ENCODE measurements at regions not wholly inside any gene's neighbourhood (a gene's known extent, or its start where the extent isn't known, plus 50 kb on each side); places are given as distances from the start of the nearest gene placed in this dataset.
"Not testable (repeated sequence)": the region's sequence is repeated elsewhere in the genome, so short reads cannot be mapped to it uniquely, and the experiment has no call there.

DNA sequence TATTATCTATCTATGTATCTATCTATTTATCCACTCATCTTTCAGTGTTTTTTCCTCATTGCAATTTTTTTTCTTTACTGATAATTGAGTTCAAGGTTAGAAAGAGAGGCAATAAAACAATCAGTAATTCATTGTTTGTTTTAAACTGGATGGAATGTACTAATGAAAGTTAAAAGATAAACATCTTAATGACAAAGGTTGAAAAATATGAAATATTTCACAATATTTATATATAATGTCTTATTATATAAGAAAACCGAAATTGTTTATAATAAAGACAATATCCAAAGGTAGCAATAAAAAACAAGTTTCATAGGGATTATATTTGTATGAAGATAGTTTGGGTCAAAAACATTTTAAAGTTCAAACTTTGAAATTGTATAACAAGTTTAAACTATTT lies 1015.5 kb upstream of the MIR17HG start:
- Histone ChIP-seq H4K12ac (ENCODE audit: low read depth, low read length) (no peak overlapping the region), H3K14ac (ENCODE audit: low read length) (no peak overlapping the region), H3K27me3 (ENCODE audit: insufficient read depth, low read length) (no peaks in the 10 kb centered on the region), H2BK5ac (ENCODE audit: low read depth, low read length, poor library complexity) (no peak overlapping the region), H3K23ac (ENCODE audit: low read length) (no peak overlapping the region), H2BK120ac (ENCODE audit: insufficient read depth, low read length, poor library complexity) (no peak overlapping the region), H2AK5ac (ENCODE audit: low read length) (no peak overlapping the region), H3K4ac (ENCODE audit: low read depth, low read length) (no peak overlapping the region), H3K4me1 (ENCODE audit: control insufficient read depth in 1 of 2, insufficient read depth in 2 of 2, low read length in 2 of 2) (peaks cover 0 to 2% of the 10 kb centered on the region in 2 experiments), H3K9ac (ENCODE audit: low read length) (no peak overlapping the region), H3K4me2 (ENCODE audit: low read length) (no peak overlapping the region), H3K9me3 (ENCODE audit: insufficient read depth, low read depth, low read length) (no peaks in the 10 kb centered on the region), H3K27ac (ENCODE audit: low read depth, low read length) (no peak overlapping the region), H3K18ac (ENCODE audit: low read length) (no peak overlapping the region), H2AFZ (ENCODE audit: insufficient read depth, low read length, poor library complexity) (no peak overlapping the region), H3K79me1 (ENCODE audit: low read length) (no peaks in the 10 kb centered on the region), H4K91ac (ENCODE audit: low read depth, low read length) (no peak overlapping the region), H3K4me3 (ENCODE audit: low read depth, low read length) (no peak overlapping the region), H4K8ac (ENCODE audit: low read depth, low read length) (no peak overlapping the region), H3K79me2 (ENCODE audit: control insufficient read depth, insufficient read depth, low read length, poor library complexity) (no peaks in the 10 kb centered on the region), H2BK12ac (ENCODE audit: low read length) (no peak overlapping the region), H3K36me3 (ENCODE audit: control insufficient read depth in 1 of 2, insufficient read depth in 2 of 2, low read length in 2 of 2) (no peaks in the 10 kb centered on the region)
- no CpG with 5 or more reads among the region's 1 CpG for WGBS (ENCODE audit: extremely low coverage, insufficient coverage, insufficient read length)
- no peak for DNase-seq

DNA sequence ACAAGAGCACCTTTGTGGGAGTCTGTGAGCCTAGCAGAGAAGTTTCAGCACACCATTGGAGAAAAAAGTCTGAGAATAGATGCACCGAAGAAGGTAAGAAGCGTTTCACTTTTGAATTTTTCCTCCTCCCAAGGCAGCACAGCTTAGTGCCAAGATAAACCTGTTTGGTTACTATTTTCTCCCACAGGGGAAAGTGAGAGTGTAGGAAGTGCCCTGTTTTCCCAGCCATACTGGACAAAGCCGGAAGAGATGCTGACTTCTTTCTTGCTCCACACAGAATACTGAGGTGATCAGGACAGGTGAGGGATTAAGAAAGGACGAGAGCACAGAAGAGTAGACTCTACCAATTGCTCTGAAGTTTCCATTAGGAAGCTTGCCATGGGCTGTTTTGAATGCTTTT lies 1011.0 kb upstream of the MIR17HG start:
- Histone ChIP-seq H3K18ac (ENCODE audit: low read length) (no peak overlapping the region), H3K27me3 (ENCODE audit: insufficient read depth, low read length) (no peaks in the 10 kb centered on the region), H2AK5ac (ENCODE audit: low read length) (no peak overlapping the region), H4K12ac (ENCODE audit: low read depth, low read length) (no peak overlapping the region), H3K79me2 (ENCODE audit: control insufficient read depth, insufficient read depth, low read length, poor library complexity) (no peaks in the 10 kb centered on the region), H3K9me3 (ENCODE audit: insufficient read depth, low read depth, low read length) (no peaks in the 10 kb centered on the region), H3K9ac (ENCODE audit: low read length) (no peak overlapping the region), H2AFZ (ENCODE audit: insufficient read depth, low read length, poor library complexity) (no peak overlapping the region), H3K4me1 (ENCODE audit: control insufficient read depth in 1 of 2, insufficient read depth in 2 of 2, low read length in 2 of 2) (peaks cover 0 to 2% of the 10 kb centered on the region in 2 experiments), H3K27ac (ENCODE audit: low read depth, low read length) (no peak overlapping the region), H3K14ac (ENCODE audit: low read length) (no peak overlapping the region), H3K36me3 (ENCODE audit: control insufficient read depth in 1 of 2, insufficient read depth in 2 of 2, low read length in 2 of 2) (no peaks in the 10 kb centered on the region), H3K4me2 (ENCODE audit: low read length) (no peak overlapping the region), H3K4ac (ENCODE audit: low read depth, low read length) (no peak overlapping the region), H2BK12ac (ENCODE audit: low read length) (no peak overlapping the region), H3K79me1 (ENCODE audit: low read length) (no peaks in the 10 kb centered on the region), H2BK120ac (ENCODE audit: insufficient read depth, low read length, poor library complexity) (no peak overlapping the region), H4K8ac (ENCODE audit: low read depth, low read length) (no peak overlapping the region), H2BK5ac (ENCODE audit: low read depth, low read length, poor library complexity) (no peak overlapping the region), H3K23ac (ENCODE audit: low read length) (no peak overlapping the region), H4K91ac (ENCODE audit: low read depth, low read length) (no peak overlapping the region), H3K4me3 (ENCODE audit: low read depth, low read length) (no peak overlapping the region)
- no peak for DNase-seq
- no CpG with 5 or more reads among the region's 4 CpGs for WGBS (ENCODE audit: extremely low coverage, insufficient coverage, insufficient read length)

DNA sequence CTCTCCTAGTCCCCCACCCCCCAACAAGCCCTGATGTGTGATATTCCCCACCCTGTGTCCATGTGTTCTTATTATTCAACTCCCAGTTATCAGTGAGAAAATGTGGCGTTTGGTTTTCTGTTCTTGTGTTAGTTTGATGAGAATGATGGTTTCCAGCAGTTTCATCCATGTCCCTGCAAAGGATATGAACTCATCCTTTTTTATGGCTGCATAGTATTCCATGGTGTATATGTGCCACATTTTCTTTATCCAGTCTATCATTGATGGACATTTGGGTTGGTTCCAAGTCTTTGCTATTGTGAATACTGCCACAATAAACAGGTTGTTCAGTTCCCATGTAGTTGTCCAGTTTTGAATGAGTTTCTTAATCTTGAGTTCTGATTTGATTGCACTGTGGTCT lies 1006.1 kb upstream of the MIR17HG start:
- not testable (repeated sequence) for H3K79me2 ChIP-seq (ENCODE audit: control insufficient read depth, insufficient read depth, low read length, poor library complexity); H3K4ac ChIP-seq (ENCODE audit: low read depth, low read length); H3K4me2 ChIP-seq (ENCODE audit: low read length); H3K79me1 ChIP-seq (ENCODE audit: low read length); H3K4me3 ChIP-seq (ENCODE audit: low read depth, low read length); H2BK12ac ChIP-seq (ENCODE audit: low read length); H3K9ac ChIP-seq (ENCODE audit: low read length); DNase-seq; H3K36me3 ChIP-seq (ENCODE audit: control insufficient read depth in 1 of 2, insufficient read depth in 2 of 2, low read length in 2 of 2); H3K9me3 ChIP-seq (ENCODE audit: insufficient read depth, low read depth, low read length); H3K27me3 ChIP-seq (ENCODE audit: insufficient read depth, low read length); H3K23ac ChIP-seq (ENCODE audit: low read length); H4K12ac ChIP-seq (ENCODE audit: low read depth, low read length); H3K18ac ChIP-seq (ENCODE audit: low read length); H2AK5ac ChIP-seq (ENCODE audit: low read length); H2AFZ ChIP-seq (ENCODE audit: insufficient read depth, low read length, poor library complexity); H3K14ac ChIP-seq (ENCODE audit: low read length); H2BK5ac ChIP-seq (ENCODE audit: low read depth, low read length, poor library complexity); H4K91ac ChIP-seq (ENCODE audit: low read depth, low read length); H4K8ac ChIP-seq (ENCODE audit: low read depth, low read length); H3K27ac ChIP-seq (ENCODE audit: low read depth, low read length); H2BK120ac ChIP-seq (ENCODE audit: insufficient read depth, low read length, poor library complexity); H3K4me1 ChIP-seq (ENCODE audit: control insufficient read depth in 1 of 2, insufficient read depth in 2 of 2, low read length in 2 of 2)
- WGBS (ENCODE audit: extremely low coverage, insufficient coverage, insufficient read length): no CpG with 5 or more reads among the region's 1 CpG

DNA sequence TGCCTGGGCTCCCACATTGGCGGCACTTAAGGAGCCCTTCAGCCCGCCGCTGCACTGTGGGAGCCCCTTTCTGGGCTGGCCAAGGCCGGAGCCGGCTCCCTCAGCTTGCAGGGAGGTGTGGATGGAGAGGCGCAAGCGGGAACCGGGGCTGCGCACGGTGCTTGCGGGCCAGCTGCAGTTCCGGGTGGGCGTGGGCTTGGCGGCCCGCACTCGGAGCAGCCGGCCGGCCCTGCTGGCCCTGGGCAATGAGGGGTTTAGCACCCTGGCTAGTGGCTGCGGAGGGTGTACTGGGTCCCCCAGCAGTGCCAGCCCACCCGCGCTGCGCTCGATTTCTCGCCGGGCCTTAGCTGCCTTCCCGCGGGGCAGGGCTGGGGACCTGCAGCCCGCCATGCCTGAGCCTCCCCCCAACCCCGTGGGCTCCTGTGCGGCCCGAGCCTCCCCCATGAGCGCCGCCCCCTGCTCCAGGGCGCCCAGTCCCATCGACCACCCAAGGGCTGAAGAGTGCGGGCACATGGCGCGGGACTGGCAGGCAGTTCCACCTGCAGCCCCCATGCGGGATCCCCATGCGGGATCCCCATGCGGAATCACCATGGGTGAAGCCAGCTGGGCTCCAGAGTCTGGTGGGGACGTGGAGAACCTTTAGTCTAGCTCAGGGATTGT lies 998.9 kb upstream of the MIR17HG start:
- not testable (repeated sequence) for H3K4ac ChIP-seq (ENCODE audit: low read depth, low read length); H2AK5ac ChIP-seq (ENCODE audit: low read length); H3K23ac ChIP-seq (ENCODE audit: low read length); H4K12ac ChIP-seq (ENCODE audit: low read depth, low read length); H4K91ac ChIP-seq (ENCODE audit: low read depth, low read length); H2AFZ ChIP-seq (ENCODE audit: insufficient read depth, low read length, poor library complexity); H3K4me1 ChIP-seq (ENCODE audit: control insufficient read depth in 1 of 2, insufficient read depth in 2 of 2, low read length in 2 of 2); H3K79me1 ChIP-seq (ENCODE audit: low read length); H2BK12ac ChIP-seq (ENCODE audit: low read length); DNase-seq; H3K4me3 ChIP-seq (ENCODE audit: low read depth, low read length); H3K27ac ChIP-seq (ENCODE audit: low read depth, low read length); H3K14ac ChIP-seq (ENCODE audit: low read length); H3K4me2 ChIP-seq (ENCODE audit: low read length); H3K27me3 ChIP-seq (ENCODE audit: insufficient read depth, low read length); H4K8ac ChIP-seq (ENCODE audit: low read depth, low read length); H3K79me2 ChIP-seq (ENCODE audit: control insufficient read depth, insufficient read depth, low read length, poor library complexity); H3K18ac ChIP-seq (ENCODE audit: low read length); H3K9ac ChIP-seq (ENCODE audit: low read length); H2BK5ac ChIP-seq (ENCODE audit: low read depth, low read length, poor library complexity); H2BK120ac ChIP-seq (ENCODE audit: insufficient read depth, low read length, poor library complexity); H3K9me3 ChIP-seq (ENCODE audit: insufficient read depth, low read depth, low read length); H3K36me3 ChIP-seq (ENCODE audit: control insufficient read depth in 1 of 2, insufficient read depth in 2 of 2, low read length in 2 of 2)
- no CpG with 5 or more reads among the region's 42 CpGs for WGBS (ENCODE audit: extremely low coverage, insufficient coverage, insufficient read length)

All from trophoblast cell (in vitro differentiated cells and primary cell).